ENCODE measurements at regions not wholly inside any gene's neighbourhood (a gene's known extent, or its start where the extent isn't known, plus 50 kb on each side); places are given as distances from the start of the nearest gene placed in this dataset.
A peak's percentile ranks its signal among the peaks of the same experiment; 100 is the strongest.

DNA sequence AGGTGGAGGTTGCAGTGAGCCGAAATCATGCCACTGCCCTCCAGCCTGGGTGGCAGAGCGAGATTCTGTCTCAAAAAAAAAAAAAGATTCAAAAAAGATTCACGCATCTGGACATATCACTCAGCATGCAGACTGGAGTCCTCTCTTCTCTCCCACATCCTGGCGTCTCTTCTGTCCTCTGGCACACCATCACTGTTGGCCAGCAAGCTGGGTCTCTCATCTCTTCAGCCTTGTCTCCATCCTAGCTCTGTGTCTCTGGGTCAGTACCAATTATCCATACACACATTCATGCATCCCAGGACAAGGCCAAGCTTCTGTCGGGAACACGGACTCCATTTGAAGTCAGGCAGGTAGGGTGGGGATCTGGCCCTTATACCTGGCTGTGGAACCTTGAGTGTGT, 105.5 kb upstream of the MAP1LC3B2 start:
- Histone ChIP-seq H3K27ac (ENCODE audit: insufficient read depth, low read length) (no peak overlapping the region), H3K9ac (ENCODE audit: insufficient read depth, low read length) (no peak overlapping the region), H3K4me3 (replicated peaks in 1 of 4; ENCODE audit: control extremely low read depth in 1 of 4, insufficient read depth in 1 of 4, low read depth in 3 of 4, low read length in 4 of 4) (no peak overlapping the region), H3K36me3 (ENCODE audit: control insufficient read depth, insufficient read depth, low read length) (no peaks in the 10 kb centered on the region), H3K79me2 (ENCODE audit: control insufficient read depth, insufficient read depth, low read length) (no peaks in the 10 kb centered on the region), H3K4me1 (ENCODE audit: control insufficient read depth, extremely low read depth, insufficient read depth, low read length) (peaks cover 18% of the 10 kb centered on the region), H3K9me3 (ENCODE audit: control insufficient read depth, insufficient read depth, low read depth, low read length) (no peaks in the 10 kb centered on the region), H3K4me2 (ENCODE audit: extremely low read depth, insufficient read depth, low read length) (no peak overlapping the region), H4K20me1 (ENCODE audit: control insufficient read depth, extremely low read depth, insufficient read depth, low read length) (no peaks in the 10 kb centered on the region), H2AFZ (ENCODE audit: low read length) (no peak overlapping the region), H3K27me3 (ENCODE audit: control insufficient read depth, insufficient read depth, low read length) (no peaks in the 10 kb centered on the region)
- no peak for DNase-seq (ENCODE audit: low read depth in 2 of 2)
- TF ChIP-seq, protein P1, sequence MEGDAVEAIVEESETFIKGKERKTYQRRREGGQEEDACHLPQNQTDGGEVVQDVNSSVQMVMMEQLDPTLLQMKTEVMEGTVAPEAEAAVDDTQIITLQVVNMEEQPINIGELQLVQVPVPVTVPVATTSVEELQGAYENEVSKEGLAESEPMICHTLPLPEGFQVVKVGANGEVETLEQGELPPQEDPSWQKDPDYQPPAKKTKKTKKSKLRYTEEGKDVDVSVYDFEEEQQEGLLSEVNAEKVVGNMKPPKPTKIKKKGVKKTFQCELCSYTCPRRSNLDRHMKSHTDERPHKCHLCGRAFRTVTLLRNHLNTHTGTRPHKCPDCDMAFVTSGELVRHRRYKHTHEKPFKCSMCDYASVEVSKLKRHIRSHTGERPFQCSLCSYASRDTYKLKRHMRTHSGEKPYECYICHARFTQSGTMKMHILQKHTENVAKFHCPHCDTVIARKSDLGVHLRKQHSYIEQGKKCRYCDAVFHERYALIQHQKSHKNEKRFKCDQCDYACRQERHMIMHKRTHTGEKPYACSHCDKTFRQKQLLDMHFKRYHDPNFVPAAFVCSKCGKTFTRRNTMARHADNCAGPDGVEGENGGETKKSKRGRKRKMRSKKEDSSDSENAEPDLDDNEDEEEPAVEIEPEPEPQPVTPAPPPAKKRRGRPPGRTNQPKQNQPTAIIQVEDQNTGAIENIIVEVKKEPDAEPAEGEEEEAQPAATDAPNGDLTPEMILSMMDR (conservative IDR thresholded peaks at IDR 0.05 in 1 of 2, IDR thresholded peaks at IDR 0.05 in 1 of 2; ENCODE audit: low read depth in 1 of 2, low read length in 2 of 2): no peak
- TF ChIP-seq EZH2 (IDR thresholded peaks at IDR 0.05; ENCODE audit: low read length, missing control alignments): no peak

DNA sequence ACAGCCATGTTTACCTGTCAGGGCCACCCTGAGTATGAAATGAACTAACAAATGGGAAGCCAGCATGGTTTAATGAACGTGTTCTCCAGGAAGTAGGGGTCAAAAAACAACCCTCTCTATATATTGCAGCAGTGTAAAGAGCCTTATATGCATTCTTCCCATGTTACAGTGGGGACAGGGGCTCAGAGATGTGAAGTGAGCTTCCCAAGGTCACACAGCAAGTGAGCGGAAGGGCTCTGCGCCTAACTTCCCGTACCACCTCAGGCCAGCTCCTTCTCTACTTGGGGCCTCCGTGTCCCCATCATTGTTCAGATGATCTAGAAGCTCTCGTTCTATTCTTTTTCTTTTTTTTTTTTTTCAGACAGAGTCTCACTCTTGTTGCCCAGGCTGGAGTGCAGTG, 105.1 kb upstream of the MAP1LC3B2 start:
- no peak for DNase-seq (ENCODE audit: low read depth in 2 of 2)
- Histone ChIP-seq H3K4me2 (ENCODE audit: extremely low read depth, insufficient read depth, low read length) (no peak overlapping the region), H3K4me1 (ENCODE audit: control insufficient read depth, extremely low read depth, insufficient read depth, low read length) (peaks cover 18% of the 10 kb centered on the region), H3K36me3 (ENCODE audit: control insufficient read depth, insufficient read depth, low read length) (no peaks in the 10 kb centered on the region), H3K4me3 (replicated peaks in 1 of 4; ENCODE audit: control extremely low read depth in 1 of 4, insufficient read depth in 1 of 4, low read depth in 3 of 4, low read length in 4 of 4) (no peak overlapping the region), H3K27ac (ENCODE audit: insufficient read depth, low read length) (peak overlapping the region; percentile 97), H4K20me1 (ENCODE audit: control insufficient read depth, extremely low read depth, insufficient read depth, low read length) (no peaks in the 10 kb centered on the region), H3K27me3 (ENCODE audit: control insufficient read depth, insufficient read depth, low read length) (no peaks in the 10 kb centered on the region), H3K9ac (ENCODE audit: insufficient read depth, low read length) (no peak overlapping the region), H2AFZ (ENCODE audit: low read length) (no peak overlapping the region), H3K79me2 (ENCODE audit: control insufficient read depth, insufficient read depth, low read length) (no peaks in the 10 kb centered on the region), H3K9me3 (ENCODE audit: control insufficient read depth, insufficient read depth, low read depth, low read length) (no peaks in the 10 kb centered on the region)
- TF ChIP-seq EZH2 (IDR thresholded peaks at IDR 0.05; ENCODE audit: low read length, missing control alignments): no peak
- TF ChIP-seq, protein P1 (conservative IDR thresholded peaks at IDR 0.05 in 1 of 2, IDR thresholded peaks at IDR 0.05 in 1 of 2; ENCODE audit: low read depth in 1 of 2, low read length in 2 of 2): no peak

DNA sequence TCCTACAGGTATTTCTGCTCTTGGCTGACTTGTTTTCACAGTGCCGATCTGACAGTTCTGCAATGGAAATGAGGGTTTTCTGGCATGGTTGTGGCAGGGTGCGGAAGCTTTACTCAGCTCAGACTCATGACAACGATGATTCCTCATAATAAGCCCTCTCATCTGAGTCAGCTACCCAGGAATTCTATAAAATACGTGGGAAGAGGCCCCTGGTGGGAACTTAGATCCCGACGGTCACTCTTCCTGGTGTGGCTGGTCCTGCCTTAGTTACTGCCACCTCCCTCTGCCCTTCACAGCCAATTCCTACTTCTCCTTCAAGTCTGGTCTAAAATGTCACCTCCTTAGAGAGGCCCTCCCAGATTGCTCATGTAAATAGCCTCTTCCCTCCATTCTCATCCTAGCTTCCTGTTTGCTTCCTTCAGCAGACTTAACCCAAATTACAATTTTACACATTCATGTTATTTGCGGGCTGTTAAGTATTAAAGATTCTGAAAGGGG, 104.2 kb upstream of the MAP1LC3B2 start:
- H2AFZ ChIP-seq (ENCODE audit: low read length): no peak overlapping the region

More for the DNA sequence above, 104.2 kb upstream of the MAP1LC3B2 start:
- Histone ChIP-seq H4K20me1 (ENCODE audit: control insufficient read depth, extremely low read depth, insufficient read depth, low read length) (no peaks in the 10 kb centered on the region), H3K79me2 (ENCODE audit: control insufficient read depth, insufficient read depth, low read length) (no peaks in the 10 kb centered on the region), H3K9me3 (ENCODE audit: control insufficient read depth, insufficient read depth, low read depth, low read length) (no peaks in the 10 kb centered on the region), H3K4me1 (ENCODE audit: control insufficient read depth, extremely low read depth, insufficient read depth, low read length) (peaks cover 18% of the 10 kb centered on the region), H3K4me2 (ENCODE audit: extremely low read depth, insufficient read depth, low read length) (peak overlapping the region; percentile 28), H3K9ac (ENCODE audit: insufficient read depth, low read length) (peak overlapping the region; percentile 63), H3K27ac (ENCODE audit: insufficient read depth, low read length) (peak overlapping the region; percentile 97), H3K36me3 (ENCODE audit: control insufficient read depth, insufficient read depth, low read length) (no peaks in the 10 kb centered on the region), H3K4me3 (replicated peaks in 1 of 4; ENCODE audit: control extremely low read depth in 1 of 4, insufficient read depth in 1 of 4, low read depth in 3 of 4, low read length in 4 of 4) (no peak overlapping the region), H3K27me3 (ENCODE audit: control insufficient read depth, insufficient read depth, low read length) (no peaks in the 10 kb centered on the region)
- TF ChIP-seq, protein P1 (conservative IDR thresholded peaks at IDR 0.05 in 1 of 2, IDR thresholded peaks at IDR 0.05 in 1 of 2; ENCODE audit: low read depth in 1 of 2, low read length in 2 of 2): no peak
- TF ChIP-seq EZH2 (IDR thresholded peaks at IDR 0.05; ENCODE audit: low read length, missing control alignments): no peak
- DNase-seq (ENCODE audit: low read depth in 2 of 2): peak; percentile 82 to 94

All from fibroblast of lung (primary cell).